ENCODE measurements at regions not wholly inside any gene's neighbourhood (a gene's known extent, or its start where the extent isn't known, plus 50 kb on each side); places are given as distances from the start of the nearest gene placed in this dataset.
"Not testable (repeated sequence)": the region's sequence is repeated elsewhere in the genome, so short reads cannot be mapped to it uniquely, and the experiment has no call there.

DNA sequence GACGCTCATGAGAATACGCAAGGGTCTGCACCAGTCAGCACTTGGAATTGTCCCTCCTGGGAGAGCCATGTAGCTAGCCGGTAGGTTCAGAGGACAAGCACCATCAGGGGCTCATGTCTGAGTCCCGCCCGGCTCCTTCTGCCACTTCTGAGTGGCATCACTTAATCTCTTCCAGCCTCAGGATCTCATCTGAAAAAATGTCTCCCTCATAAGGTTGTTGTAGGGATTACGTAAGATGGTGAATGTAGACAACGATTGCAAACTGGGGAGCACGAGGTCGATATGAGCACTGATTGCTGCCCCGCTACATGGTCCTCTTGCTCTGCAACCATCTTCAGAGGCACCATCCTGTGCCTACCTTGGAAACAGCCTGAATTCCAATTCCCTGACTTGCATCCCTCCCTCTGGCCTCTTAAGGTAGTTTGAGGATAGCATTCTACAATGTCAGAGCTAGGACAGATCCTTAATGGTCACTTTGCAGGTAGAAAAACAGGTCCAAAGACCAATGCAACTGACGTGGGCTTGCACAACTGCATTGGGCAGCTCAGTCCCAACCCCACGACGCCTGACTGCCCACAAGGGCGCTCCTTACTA lies 115.8 kb upstream of the TMEM45B start:
- DNase-seq (ENCODE audit: low read depth) = no peak

DNA sequence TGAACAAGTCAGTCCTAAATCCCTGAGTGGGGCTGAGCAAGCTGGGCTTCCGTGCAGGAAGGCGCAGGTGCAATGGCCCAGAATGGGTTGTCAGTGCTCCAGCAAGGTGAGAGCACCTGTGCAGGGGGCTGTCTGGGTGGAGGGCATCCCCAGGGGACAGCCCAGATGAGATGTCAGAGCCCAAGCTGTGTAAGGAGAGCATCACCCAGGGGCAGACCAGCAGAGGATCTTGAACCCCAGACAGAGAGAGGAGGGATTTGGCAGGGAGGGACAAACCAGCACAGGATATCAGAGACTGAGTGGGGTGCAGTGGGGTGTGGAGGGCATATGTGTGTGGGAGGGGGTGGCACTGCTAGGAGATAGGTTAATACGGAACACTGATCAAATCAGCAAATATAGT lies 114.9 kb upstream of the TMEM45B start:
- DNase-seq (ENCODE audit: low read depth) = no peak

DNA sequence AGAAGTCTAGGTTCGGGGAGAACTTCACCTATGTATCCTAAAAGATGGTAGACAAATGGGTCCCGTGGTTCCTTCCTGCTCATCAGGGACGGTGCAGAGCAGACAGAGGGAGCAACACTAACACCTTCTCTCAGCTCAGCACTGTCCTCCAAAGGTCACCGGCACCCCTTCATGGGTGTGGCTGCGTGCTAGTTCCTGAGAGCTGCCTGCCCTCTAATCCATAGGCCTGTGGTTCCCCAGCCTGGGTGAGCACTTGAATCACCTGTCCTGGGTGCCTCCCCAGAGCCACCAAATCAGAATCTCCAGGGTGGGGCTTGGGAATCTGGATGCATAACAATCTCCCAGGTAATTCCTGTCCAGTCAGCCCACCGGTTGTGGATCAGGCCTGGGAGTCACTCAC lies 113.9 kb upstream of the TMEM45B start:
- DNase-seq (ENCODE audit: low read depth) = no peak

DNA sequence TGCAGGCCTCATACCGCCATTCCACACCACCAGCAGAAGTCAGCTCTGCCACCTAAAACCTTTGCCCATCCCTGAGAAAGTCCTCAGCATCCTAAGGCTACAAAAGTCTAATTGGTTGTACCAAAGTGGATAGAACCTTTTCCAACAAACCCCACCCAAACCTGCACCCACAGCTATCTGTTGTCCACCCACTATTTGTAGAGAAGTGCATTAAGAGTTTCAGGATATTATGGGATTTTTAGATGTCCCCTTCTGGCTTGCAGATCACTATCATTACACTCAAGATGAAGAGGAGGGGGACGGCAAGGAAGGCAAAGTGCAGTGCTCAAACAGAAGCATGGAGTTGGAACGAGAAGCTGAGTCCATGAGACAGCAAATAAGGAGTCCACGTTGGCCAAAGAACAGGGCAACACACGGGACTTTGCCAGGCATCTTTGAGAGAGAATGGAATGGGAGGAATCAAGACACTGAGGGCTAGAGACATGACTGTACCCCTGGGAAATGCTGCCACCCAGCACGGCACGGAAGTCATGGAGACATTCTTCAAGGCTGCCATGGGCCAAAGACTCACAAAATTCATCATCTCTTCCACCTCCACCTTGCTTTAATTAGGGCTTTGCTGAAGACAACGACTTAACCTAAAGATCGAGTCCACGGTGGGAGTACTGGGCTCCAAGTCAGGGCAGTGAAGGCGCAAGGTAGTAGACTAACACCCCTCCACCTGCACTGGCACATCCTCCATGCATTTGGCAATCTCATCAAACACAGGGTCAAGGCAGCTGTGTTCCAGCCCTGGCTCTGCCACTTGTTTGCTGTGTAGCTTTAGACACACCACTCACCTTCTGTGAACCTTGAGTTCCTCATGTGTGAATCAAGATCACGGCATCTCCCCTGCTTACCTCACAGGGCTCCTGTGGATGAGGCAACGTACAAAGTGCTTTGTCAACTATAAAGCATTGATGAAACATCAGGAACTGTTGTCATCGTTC lies 112.9 kb upstream of the TMEM45B start:
- DNase-seq (ENCODE audit: low read depth) = no peak

DNA sequence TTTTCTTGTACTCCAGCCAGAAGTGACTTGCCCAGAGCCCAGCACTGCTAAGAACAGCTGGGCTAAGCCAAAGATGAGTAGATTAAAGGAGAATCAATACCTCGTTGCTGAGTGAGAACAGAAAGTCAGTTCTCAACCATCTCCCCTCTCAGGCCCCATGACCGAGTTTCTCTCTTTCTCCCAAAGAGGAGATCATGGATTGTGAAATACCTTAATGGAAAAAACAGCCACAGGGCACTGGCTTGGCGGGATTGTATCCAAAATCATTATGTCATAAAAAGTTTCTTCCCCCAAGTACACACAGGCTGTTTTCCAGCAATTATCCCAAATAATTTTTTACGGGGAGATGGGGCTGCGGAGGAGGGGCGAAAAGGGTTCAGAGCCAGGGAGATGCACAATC lies 111.8 kb upstream of the TMEM45B start:
- no peak for DNase-seq (ENCODE audit: low read depth)

DNA sequence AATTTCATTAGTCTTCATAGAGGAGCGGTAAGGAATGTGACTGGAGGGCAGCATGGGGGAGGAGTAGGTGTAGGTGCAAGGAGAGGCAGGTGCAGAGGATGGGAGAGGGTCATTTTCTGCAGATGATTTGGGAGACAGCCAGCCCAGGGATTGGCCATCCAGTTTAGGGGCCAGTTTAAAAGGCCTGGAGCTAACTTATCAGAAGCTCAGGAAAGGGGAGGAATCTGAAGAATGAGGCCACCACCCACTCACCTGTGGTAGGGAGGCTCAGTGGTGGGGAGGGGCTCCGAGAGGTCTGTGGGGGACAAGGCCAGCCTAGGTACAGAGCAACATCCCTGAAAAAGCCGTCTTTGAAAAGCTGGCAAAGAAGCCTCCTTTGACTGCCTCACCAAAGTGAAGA lies 110.8 kb upstream of the TMEM45B start:
- no peak for DNase-seq (ENCODE audit: low read depth)

DNA sequence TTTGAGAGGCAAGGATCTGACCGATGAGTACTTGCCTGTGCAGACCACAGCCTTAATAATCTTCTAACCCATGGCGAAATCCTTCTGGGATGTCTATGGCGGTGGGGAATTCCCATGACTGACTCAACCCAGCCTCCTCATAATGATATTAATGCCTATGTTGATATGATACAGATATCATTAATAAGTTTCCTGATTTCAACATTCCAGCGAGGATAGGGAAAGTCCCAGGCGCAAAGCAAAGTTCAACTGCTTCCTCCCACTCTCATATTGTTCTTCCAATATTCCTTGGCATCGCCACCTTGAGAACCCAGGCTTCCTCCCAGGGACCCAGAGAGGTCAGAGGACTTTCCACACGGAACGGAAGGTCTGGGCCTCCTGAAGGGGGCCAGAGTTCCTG lies 110.3 kb upstream of the TMEM45B start:
- no peak for DNase-seq (ENCODE audit: low read depth)

DNA sequence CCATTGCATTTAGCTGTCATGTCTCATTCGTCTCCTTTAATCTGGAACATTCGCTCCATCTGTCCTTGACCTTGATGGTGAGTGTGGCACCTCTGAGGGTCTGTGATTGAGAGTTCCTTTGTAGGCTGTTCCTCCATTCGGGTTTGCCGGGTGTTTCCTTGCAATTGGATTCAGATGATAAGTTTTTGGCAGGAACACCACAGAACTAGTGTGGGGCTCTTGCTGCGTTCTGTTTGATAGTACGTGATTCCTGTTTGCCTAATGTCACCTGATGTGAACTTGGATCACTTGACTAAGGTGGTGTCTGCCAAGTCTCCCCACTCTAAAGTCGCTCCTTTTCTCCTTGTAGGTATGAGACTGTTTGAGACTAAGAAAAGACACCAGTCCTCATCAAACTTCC lies 109.7 kb upstream of the TMEM45B start:
- no peak for DNase-seq (ENCODE audit: low read depth)

DNA sequence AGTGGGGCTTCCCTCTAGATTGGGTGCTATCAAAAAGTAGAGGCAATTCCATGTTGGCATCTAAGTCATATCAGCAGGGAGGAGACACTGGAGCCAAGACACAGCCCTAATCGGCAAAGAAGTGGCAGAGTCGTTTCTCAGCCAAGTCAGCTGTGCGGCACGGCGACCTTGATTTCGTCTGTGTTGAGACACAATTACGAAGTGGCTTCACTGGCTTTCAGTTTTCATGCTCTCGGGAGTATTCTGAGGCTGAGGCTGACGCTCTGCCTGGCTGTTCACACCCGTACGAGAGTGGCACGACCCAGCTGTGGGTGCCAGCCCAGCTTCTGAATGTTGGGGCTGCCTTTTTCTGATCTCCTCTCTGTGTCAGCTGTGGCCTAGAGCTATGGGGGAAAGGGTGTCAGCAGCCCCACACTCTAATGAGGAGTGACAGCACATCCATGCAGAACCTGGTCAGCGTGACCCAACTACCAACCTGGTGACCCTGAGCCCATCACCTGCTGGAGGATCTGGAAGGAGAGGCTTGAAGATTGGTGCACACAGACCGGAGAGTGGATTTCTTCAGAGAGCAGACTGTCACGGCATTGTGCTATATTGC lies 105.7 kb upstream of the TMEM45B start:
- DNase-seq (ENCODE audit: low read depth) = no peak

DNA sequence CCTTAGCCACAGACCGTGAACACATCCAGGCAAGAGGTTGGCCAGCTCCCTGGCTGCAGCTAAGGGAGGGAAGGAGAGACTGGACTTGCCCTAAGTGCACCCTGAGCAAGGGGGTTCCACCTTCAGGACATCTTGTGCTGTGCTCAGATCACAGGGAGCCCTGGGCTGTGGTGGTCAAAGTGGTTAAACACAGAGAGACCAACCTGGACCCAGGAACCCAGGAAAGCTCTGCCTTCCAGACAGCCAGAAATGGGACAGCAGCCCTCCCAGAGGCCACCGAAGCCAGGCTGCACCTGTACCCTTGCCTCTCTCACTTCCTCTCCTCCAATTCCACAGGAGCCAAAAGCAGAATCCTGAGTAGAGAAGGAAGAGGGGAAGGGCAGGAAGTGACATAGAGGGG lies 105.2 kb upstream of the TMEM45B start:
- no peak for DNase-seq (ENCODE audit: low read depth)

DNA sequence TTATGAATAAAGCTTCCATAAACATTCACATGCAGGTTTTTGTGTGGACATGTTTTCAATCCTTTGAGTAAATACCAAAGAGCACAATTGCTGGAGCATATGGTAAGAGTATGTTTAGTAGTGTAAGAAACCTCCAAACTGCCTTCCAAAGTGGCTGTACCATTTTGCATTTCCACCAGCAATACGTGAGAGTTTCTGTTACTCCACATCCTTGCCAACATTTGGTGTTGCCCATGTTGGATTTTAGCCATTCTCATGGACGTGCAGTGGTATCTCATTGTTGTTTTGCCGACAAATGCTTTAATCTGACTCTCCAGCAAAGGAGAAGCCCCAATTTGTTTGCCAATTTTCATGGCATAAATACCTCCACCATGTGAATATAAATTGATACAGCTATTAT lies 103.9 kb upstream of the TMEM45B start:
- DNase-seq (ENCODE audit: low read depth) = no peak

DNA sequence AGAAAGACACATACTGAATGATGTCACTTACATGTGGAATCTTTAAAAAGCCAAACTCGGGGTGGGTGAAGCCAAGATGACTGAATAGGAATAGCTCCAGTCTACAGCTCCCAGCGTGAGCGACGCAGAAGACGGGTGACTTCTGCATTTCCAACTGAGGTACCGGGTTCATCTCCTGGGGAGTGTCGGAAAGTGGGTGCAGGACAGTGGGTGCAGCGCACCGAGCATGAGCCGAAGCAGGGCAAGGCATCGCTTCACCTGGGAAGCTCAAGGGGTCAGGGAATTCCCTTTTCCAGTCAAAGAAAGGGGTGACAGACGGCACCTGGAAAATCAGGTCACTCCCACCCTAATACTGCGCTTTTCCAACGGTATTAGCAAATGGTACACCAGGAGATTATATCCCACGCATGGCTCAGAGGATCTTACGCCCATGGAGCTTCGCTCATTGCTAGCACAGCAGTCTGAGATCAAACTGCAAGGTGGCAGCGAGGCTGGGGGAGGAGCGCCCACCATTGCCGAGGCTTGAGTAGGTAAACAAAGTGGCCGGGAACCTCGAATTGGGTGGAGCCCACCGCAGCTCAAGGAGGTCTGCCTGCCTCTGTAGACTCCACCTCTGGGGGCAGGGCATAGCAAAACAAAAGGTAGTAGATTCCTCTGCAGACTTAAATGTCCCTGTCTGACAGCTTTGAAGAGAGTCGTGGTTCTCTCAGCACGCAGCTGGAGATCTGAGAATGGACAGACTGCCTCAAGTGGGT lies 103.0 kb upstream of the TMEM45B start:
- DNase-seq (ENCODE audit: low read depth) = not testable (repeated sequence)

DNA sequence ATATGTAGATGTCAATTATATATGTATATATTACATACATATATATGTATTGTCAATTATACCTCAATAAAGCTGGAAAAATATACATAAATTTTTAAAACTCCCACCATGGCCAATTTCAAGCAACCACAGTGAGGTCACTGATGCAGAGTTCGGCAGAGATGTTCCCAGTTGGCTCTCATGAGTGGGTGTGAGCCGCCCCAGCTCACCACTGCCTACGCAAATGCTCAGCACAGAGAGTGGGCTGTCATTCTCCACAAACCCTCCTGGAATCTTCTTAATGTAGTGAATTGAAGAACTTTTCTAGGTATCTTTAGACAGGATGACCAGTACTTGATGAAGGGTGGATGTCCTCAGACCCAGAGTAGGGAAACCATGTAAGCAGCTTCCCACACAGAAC lies 96.6 kb upstream of the TMEM45B start:
- DNase-seq (ENCODE audit: low read depth) = no peak

DNA sequence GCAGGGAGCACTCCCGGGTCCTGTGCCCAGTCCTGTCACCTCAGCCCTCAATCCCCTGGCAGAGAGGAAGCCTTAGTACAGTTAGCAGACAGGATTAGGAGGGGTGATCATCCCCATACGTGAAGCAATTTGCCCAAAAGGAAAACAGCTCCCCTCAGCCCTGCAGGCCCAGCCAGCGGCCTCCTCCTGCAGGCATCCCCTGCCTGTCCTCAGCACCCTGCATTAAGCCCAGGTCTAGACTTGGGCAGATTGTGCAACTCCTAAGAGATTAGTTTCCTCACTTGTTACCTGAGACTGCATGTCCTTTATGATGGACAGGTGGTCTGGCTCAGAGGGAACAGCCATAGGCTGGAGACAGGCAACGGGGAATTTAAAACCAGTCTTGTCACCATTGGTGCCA lies 95.5 kb upstream of the TMEM45B start:
- DNase-seq (ENCODE audit: low read depth) = no peak

DNA sequence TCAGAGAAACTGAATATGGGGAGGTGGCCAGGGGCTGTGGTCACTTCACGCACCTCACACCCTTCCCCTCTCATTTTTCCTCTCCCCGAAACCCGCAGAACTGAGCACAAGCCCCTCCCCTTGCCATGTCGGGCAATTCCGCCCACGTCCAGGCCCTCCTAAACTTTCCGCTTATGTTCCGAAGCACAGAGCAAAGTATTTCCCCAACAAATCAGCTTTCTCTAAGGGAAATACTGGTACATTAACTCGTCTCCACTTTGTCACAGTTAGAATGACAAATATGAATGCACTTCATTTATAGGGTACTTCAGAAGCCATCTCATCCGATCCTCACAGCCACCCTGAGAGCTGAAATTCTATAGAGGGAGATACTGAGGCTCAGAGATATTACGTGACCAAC lies 94.7 kb upstream of the TMEM45B start:
- no peak for DNase-seq (ENCODE audit: low read depth)

DNA sequence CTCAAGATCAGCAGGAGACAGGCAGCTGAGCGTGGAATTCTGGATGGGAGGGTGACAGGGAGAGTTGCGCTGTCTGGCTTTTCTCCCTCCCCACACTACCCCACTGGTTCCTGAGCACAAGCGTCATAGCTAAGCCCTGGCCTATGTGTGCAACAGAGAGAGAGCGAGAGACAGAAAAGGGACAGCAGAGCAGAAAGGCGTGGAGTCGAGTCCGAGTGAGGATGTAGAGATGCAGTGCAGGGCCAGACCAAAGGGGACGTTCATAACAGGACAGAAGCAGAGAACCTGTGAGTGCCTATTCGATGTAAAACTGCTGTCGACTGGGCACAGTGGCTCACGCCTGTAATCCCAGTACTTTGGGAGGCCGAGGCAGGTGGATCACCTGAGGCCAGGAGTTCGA lies 94.0 kb upstream of the TMEM45B start:
- DNase-seq (ENCODE audit: low read depth) = no peak

DNA sequence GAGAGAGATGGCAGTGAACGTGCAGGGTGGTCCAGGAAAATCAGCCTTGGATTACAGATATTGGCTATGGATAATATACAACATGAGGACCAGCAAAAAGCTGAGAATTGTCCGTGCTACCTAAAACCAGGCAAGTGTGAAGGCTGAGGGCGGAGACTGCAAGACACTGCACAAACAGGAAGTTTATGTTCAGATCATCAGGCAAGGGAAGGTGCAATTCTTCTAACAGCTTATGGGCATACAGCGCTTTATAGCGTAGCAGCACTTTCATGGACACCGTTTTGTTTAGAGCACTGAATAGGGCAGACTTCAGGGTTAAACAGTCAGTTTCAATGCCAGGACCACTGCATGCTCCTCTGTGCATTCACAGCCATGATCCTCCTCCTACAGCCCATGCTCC lies 93.1 kb upstream of the TMEM45B start:
- DNase-seq (ENCODE audit: low read depth) = no peak

DNA sequence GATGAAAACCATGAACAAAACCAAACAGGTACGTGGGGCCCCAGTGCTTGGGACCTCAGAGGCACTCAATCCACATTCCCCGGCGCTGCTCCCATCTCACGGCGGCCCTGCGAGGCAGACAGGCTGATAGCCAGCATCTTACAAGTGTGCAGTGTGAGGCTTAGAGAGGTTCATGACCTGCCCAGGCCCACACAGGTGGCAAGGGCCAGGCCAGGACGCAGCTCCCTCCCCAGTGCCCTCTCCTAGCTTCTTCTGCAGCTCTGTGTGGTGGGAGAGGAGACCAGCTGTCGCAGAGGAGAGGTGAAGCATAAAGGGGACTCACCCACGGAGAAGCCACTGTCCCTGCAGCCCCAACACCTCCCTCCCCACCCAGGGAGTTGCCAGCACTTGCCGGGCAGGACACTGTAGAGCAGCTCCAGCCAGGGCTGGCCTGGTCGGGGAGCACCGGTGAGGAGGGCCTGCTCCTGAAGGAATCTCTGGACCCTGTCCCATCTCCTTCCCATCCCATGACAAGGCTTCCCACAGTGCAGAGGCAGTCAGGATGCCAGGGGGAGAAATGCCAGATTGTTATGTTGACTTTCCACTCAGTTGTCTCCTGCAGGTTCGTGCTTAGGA lies 92.4 kb upstream of the TMEM45B start:
- DNase-seq (ENCODE audit: low read depth) = no peak

DNA sequence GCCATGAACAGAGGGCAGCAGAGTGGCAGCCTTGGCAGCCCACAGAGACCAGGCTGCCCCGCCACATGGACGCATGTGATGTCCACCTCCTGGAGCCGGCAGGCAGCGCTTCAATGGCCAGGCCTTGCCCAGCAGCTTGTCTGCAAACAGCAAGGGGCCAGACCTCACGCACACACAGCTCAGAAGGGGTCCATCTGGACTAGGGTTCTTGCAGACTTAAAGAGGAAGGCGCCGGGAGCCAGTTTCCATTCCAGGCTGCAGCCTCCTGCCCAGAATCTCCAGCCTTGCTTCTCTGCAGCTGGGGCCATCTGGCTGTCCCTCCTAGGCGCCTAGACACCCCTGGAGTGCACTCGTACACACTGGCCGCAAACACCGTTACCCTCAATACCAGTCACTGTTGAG lies 91.9 kb upstream of the TMEM45B start:
- no peak for DNase-seq (ENCODE audit: low read depth)

DNA sequence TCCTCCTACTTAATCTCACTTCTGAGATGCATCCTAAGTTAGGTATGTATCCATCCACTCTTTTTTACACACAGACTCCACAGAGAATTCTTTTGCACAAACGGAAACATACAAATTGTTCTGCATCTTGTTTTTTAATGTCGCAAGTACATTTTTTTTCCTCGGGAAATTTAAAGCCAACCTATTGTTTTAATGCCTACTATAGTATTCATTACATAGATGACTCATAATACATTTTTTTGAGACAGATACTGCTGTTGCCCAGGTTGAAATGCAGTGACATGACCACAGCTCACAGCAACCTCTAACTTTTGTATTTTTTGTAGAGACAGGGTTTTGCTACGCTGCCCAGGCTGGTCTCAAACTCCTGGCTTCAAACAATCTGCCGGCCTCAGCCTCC lies 90.8 kb upstream of the TMEM45B start:
- DNase-seq (ENCODE audit: low read depth) = no peak

DNA sequence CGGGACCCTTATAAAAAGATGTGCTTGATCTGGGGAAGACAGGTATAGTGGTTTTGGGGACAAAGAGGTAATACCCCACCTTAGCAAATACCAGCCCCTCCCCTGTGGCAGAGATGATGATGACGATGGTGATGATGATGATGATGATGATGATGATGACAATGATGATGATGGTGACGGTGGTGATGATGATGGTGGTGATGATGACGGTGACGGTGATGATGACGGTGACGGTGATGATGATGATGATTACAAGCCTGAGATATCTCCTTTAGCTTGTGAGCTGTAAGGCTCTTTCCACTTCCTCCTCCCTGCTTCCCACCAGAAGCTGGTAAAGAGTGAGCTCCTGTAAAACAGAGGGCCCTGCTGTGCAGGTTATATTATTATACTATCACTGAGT lies 89.5 kb upstream of the TMEM45B start:
- no peak for DNase-seq (ENCODE audit: low read depth)

DNA sequence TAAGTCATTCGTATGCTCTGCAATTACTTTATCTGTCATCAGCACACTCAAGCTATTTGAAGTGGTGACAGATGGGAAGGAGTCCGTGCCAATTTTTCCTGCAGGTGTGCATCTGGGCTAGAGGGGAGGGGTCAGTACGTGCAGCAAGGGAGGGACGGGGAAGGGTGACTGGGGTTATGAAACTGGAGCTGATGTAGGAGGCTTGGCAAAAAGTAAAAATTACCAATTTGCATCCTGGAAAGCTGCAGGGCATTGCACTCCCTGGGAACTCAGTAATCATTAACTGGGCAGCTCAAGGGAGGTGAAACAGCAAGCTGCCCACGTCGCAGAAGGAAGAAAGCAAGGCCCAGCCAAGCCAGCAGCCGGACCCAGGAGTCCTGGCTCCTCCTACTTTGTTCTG lies 87.1 kb upstream of the TMEM45B start:
- no peak for DNase-seq (ENCODE audit: low read depth)

Data from CMK (cell line).